ENCODE measurements at regions not wholly inside any gene's neighbourhood (a gene's known extent, or its start where the extent isn't known, plus 50 kb on each side); places are given as distances from the start of the nearest gene placed in this dataset.

GRCh38 chr13:90690458-90691080, 656.9 kb upstream of the MIR17HG start:
- TF ChIP-seq CTCF (IDR thresholded peaks at IDR 0.05; ENCODE audit: extremely low read depth, missing control alignments) = no peak
- no peak for DNase-seq (ENCODE audit: low spot score)

GRCh38 chr13:90696254-90696653, 651.2 kb upstream of the MIR17HG start:
- TF ChIP-seq CTCF (IDR thresholded peaks at IDR 0.05; ENCODE audit: extremely low read depth, missing control alignments) = no peak
- no peak for DNase-seq (ENCODE audit: low spot score)

GRCh38 chr13:90696656-90697055, 650.8 kb upstream of the MIR17HG start:
- no peak for TF ChIP-seq CTCF (IDR thresholded peaks at IDR 0.05; ENCODE audit: extremely low read depth, missing control alignments)
- DNase-seq (ENCODE audit: low spot score) = no peak

GRCh38 chr13:90700340-90700739, 647.1 kb upstream of the MIR17HG start:
- DNase-seq (ENCODE audit: low spot score) = no peak

GRCh38 chr13:90701264-90701663, 646.2 kb upstream of the MIR17HG start:
- TF ChIP-seq CTCF (IDR thresholded peaks at IDR 0.05; ENCODE audit: extremely low read depth, missing control alignments) = no peak
- no peak for DNase-seq (ENCODE audit: low spot score)

More at GRCh38 chr13:90700340-90700739, 647.1 kb upstream of the MIR17HG start:
- TF ChIP-seq CTCF (IDR thresholded peaks at IDR 0.05; ENCODE audit: extremely low read depth, missing control alignments) = no peak

GRCh38 chr13:90702050-90702449, 645.4 kb upstream of the MIR17HG start:
- TF ChIP-seq CTCF (IDR thresholded peaks at IDR 0.05; ENCODE audit: extremely low read depth, missing control alignments) = no peak
- DNase-seq (ENCODE audit: low spot score) = no peak

GRCh38 chr13:90706631-90707030, 640.9 kb upstream of the MIR17HG start:
- DNase-seq (ENCODE audit: low spot score) = no peak
- no peak for TF ChIP-seq CTCF (IDR thresholded peaks at IDR 0.05; ENCODE audit: extremely low read depth, missing control alignments)
